Urinary bladder (tissue), 3 donors: ENCODE measurements at regions not wholly inside any gene's neighbourhood (a gene's known extent, or its start where the extent isn't known, plus 50 kb on each side); places are given as distances from the start of the nearest gene placed in this dataset.
A peak's percentile ranks its signal among the peaks of the same experiment; 100 is the strongest.

ENCODE experiments used
- DNase-seq: peaks from one replicate; pipeline ENCODE4 v3.0.0-alpha.2; 2015; ENCODE audit errors: extremely low spot score
- H3K27ac ChIP-seq: one replicate; pipeline ENCODE4 v1.5.1; 2013; ENCODE audit warnings: low read depth, mild to moderate bottlenecking, moderate library complexity
- H3K36me3 ChIP-seq: one replicate; pipeline ENCODE4 v1.6.1; 2013; ENCODE audit warnings: mild to moderate bottlenecking, moderate library complexity; ENCODE audit not compliant: insufficient read depth
- H3K4me1 ChIP-seq: one replicate; pipeline ENCODE4 v1.6.1; 2013; ENCODE audit warnings: mild to moderate bottlenecking, moderate library complexity; ENCODE audit not compliant: insufficient read depth
- H3K4me3 ChIP-seq: one replicate; pipeline ENCODE4 v1.5.1; 2013; ENCODE audit warnings: low read depth, low read length
- WGBS: extraction: QIAGEN DNeasy Blood & Tissue Kit; methylation state at CpG from one replicate; pipeline ENCODE4 v1.1.7; 2013; 5-methylcytosine and 5-hydroxymethylcytosine counted together
- donor health status: healthy with polysubstance abuse.
- donor health status: healthy.

GRCh38 chr7:36034020-36034419 lies 119.0 kb upstream of the EEPD1 start:
- WGBS: 75% methylated on average over 4 of the region's 4 CpGs

GRCh38 chr7:36035186-36035585 lies 117.9 kb upstream of the EEPD1 start:
- no peak overlapping the region for H3K27ac ChIP-seq
- no peak overlapping the region for H3K4me3 ChIP-seq
- no peak for DNase-seq
- peaks cover 5% of the 10 kb centered on the region for H3K4me1 ChIP-seq
- no peaks in the 10 kb centered on the region for H3K36me3 ChIP-seq
- WGBS: 74% methylated on average over 7 of the region's 7 CpGs

More at GRCh38 chr7:36034020-36034419, 119.0 kb upstream of the EEPD1 start:
- Histone ChIP-seq H3K27ac (no peak overlapping the region), H3K36me3 (no peaks in the 10 kb centered on the region), H3K4me3 (no peak overlapping the region), H3K4me1 (peaks cover 5% of the 10 kb centered on the region)
- no peak for DNase-seq

- Histone ChIP-seq H3K4me3 (no peak overlapping the region), H3K27ac (no peak overlapping the region), H3K4me1 (peaks cover 5% of the 10 kb centered on the region), H3K36me3 (no peaks in the 10 kb centered on the region)
- DNase-seq: no peak
- WGBS: 75% methylated on average over 4 of the region's 4 CpGs
These were observed 116.5 kb upstream of the EEPD1 start for GRCh38 chr7:36036590-36036989.

GRCh38 chr7:36037121-36037662 lies 115.9 kb upstream of the EEPD1 start:
- H3K27ac ChIP-seq: peak overlapping the region; percentile 86
- no peak overlapping the region for H3K4me3 ChIP-seq
- H3K4me1 ChIP-seq: peaks cover 5% of the 10 kb centered on the region
- 17% methylated on average over 11 of the region's 11 CpGs for WGBS
- H3K36me3 ChIP-seq: no peaks in the 10 kb centered on the region
- peak; percentile 96 for DNase-seq

- Histone ChIP-seq H3K4me1 (peaks cover 5% of the 10 kb centered on the region), H3K4me3 (no peak overlapping the region), H3K36me3 (no peaks in the 10 kb centered on the region), H3K27ac (no peak overlapping the region)
- WGBS: 78% methylated on average over 7 of the region's 7 CpGs
- no peak for DNase-seq
These were observed 114.9 kb upstream of the EEPD1 start for GRCh38 chr7:36038063-36038721.

- no peak overlapping the region for H3K27ac ChIP-seq
- no peak overlapping the region for H3K4me3 ChIP-seq
- 77% methylated on average over 11 of the region's 11 CpGs for WGBS
- peaks cover 5% of the 10 kb centered on the region for H3K4me1 ChIP-seq
- no peaks in the 10 kb centered on the region for H3K36me3 ChIP-seq
- DNase-seq: no peak
These were observed 113.8 kb upstream of the EEPD1 start for GRCh38 chr7:36039243-36039642.

- 78% methylated on average over 3 of the region's 3 CpGs for WGBS
- no peaks in the 10 kb centered on the region for H3K36me3 ChIP-seq
- DNase-seq: no peak
These were observed 113.4 kb upstream of the EEPD1 start for GRCh38 chr7:36039671-36040070.

GRCh38 chr7:36040679-36041078 lies 112.4 kb upstream of the EEPD1 start:
- Histone ChIP-seq H3K36me3 (no peaks in the 10 kb centered on the region), H3K4me1 (peaks cover 5% of the 10 kb centered on the region), H3K4me3 (no peak overlapping the region), H3K27ac (no peak overlapping the region)
- WGBS: 90% methylated on average over 3 of the region's 3 CpGs
- DNase-seq: no peak

More at GRCh38 chr7:36039671-36040070, 113.4 kb upstream of the EEPD1 start:
- no peak overlapping the region for H3K4me3 ChIP-seq
- peaks cover 5% of the 10 kb centered on the region for H3K4me1 ChIP-seq
- H3K27ac ChIP-seq: no peak overlapping the region

GRCh38 chr7:36044101-36044892 lies 108.8 kb upstream of the EEPD1 start:
- 85% methylated on average over 6 of the region's 6 CpGs for WGBS
- Histone ChIP-seq H3K4me1 (peaks cover 1% of the 10 kb centered on the region), H3K27ac (no peak overlapping the region), H3K36me3 (no peaks in the 10 kb centered on the region), H3K4me3 (no peak overlapping the region)
- DNase-seq: no peak

- no peak for DNase-seq
- peaks cover 1% of the 10 kb centered on the region for H3K4me1 ChIP-seq
- H3K4me3 ChIP-seq: no peak overlapping the region
- no peak overlapping the region for H3K27ac ChIP-seq
- 55% methylated on average over 2 of the region's 2 CpGs for WGBS
- no peaks in the 10 kb centered on the region for H3K36me3 ChIP-seq
These were observed 107.7 kb upstream of the EEPD1 start for GRCh38 chr7:36045326-36045725.

- Histone ChIP-seq H3K36me3 (no peaks in the 10 kb centered on the region), H3K4me3 (no peak overlapping the region), H3K4me1 (peaks cover 1% of the 10 kb centered on the region), H3K27ac (no peak overlapping the region)
- DNase-seq: no peak
- WGBS: 85% methylated on average over 3 of the region's 3 CpGs
These were observed 107.2 kb upstream of the EEPD1 start for GRCh38 chr7:36045830-36046341.

GRCh38 chr7:36047091-36047658 lies 105.9 kb upstream of the EEPD1 start:
- WGBS: 87% methylated on average over 2 of the region's 2 CpGs
- H3K4me3 ChIP-seq: no peak overlapping the region
- peaks cover 1% of the 10 kb centered on the region for H3K4me1 ChIP-seq
- DNase-seq: no peak
- no peaks in the 10 kb centered on the region for H3K36me3 ChIP-seq
- no peak overlapping the region for H3K27ac ChIP-seq

GRCh38 chr7:36048141-36048901 lies 104.7 kb upstream of the EEPD1 start:
- Histone ChIP-seq H3K36me3 (no peaks in the 10 kb centered on the region), H3K4me3 (no peak overlapping the region), H3K27ac (no peak overlapping the region), H3K4me1 (peaks cover 1% of the 10 kb centered on the region)
- 32% methylated on average over 5 of the region's 5 CpGs for WGBS
- DNase-seq: no peak
